ENCODE measurements at regions not wholly inside any gene's neighbourhood (a gene's known extent, or its start where the extent isn't known, plus 50 kb on each side); places are given as distances from the start of the nearest gene placed in this dataset.

GRCh38 chr1:55894521-55894920 lies 679.4 kb upstream of the USP24 start:
- BruUV-seq (replicated peaks): no TSS peak
- Histone ChIP-seq H3K27me3 (ENCODE audit: insufficient read depth, low read depth) (no peaks in the 10 kb centered on the region), H3K79me2 (ENCODE audit: low read depth) (no peaks in the 10 kb centered on the region), H2AFZ (no peak overlapping the region), H4K20me1 (ENCODE audit: insufficient read depth) (no peaks in the 10 kb centered on the region), H3K9me2 (ENCODE audit: insufficient read depth) (no peaks in the 10 kb centered on the region), H3K27ac (no peak overlapping the region), H3K9me3 (ENCODE audit: insufficient read depth, low read depth) (peaks cover 14% of the 10 kb centered on the region), H3K4me1 (replicated peaks; ENCODE audit: insufficient read depth) (peaks cover 12% of the 10 kb centered on the region), H3K4me2 (no peak overlapping the region), H3K36me3 (ENCODE audit: low read depth) (no peaks in the 10 kb centered on the region), H3K4me3 (no peak overlapping the region), H3F3A (ENCODE audit: insufficient read depth, low read depth) (no peaks in the 10 kb centered on the region)
- no peak for DNase-seq
- no peak for TF ChIP-seq CTCF (conservative IDR thresholded peaks at IDR 0.05)
- no peak for TF ChIP-seq EZH2 (IDR thresholded peaks at IDR 0.05; ENCODE audit: low read depth)
- ChIA-PET POLR2A (ENCODE audit: unreplicated experiment) (no interaction called here), CTCF (interaction anchor here (0.7 kb wide), 1 partner anchor 473 kb away, joined by 3 read pairs; no protein-coding TSS in a partner anchor)
- intact Hi-C loops (cut with micrococcal nuclease; ENCODE audit: unreplicated experiment): loop anchor here (5.0 to 10.0 kb wide), 3 partner anchors 130 to 693 kb away; no protein-coding TSS in a partner anchor

GRCh38 chr1:55893155-55893554 lies 678.0 kb upstream of the USP24 start:
- Histone ChIP-seq H3K4me3 (no peak overlapping the region), H3K79me2 (ENCODE audit: low read depth) (no peaks in the 10 kb centered on the region), H3K9me3 (ENCODE audit: insufficient read depth, low read depth) (peaks cover 14% of the 10 kb centered on the region), H3F3A (ENCODE audit: insufficient read depth, low read depth) (no peaks in the 10 kb centered on the region), H3K27ac (no peak overlapping the region), H3K27me3 (ENCODE audit: insufficient read depth, low read depth) (no peaks in the 10 kb centered on the region), H2AFZ (no peak overlapping the region), H3K4me2 (no peak overlapping the region), H3K9me2 (ENCODE audit: insufficient read depth) (no peaks in the 10 kb centered on the region), H3K4me1 (replicated peaks; ENCODE audit: insufficient read depth) (peaks cover 5% of the 10 kb centered on the region), H4K20me1 (ENCODE audit: insufficient read depth) (no peaks in the 10 kb centered on the region), H3K36me3 (ENCODE audit: low read depth) (no peaks in the 10 kb centered on the region)
- BruUV-seq (replicated peaks): no TSS peak
- TF ChIP-seq EZH2 (IDR thresholded peaks at IDR 0.05; ENCODE audit: low read depth): no peak
- peak; percentile 60 for TF ChIP-seq CTCF (conservative IDR thresholded peaks at IDR 0.05)
- POLR2A ChIA-PET (ENCODE audit: unreplicated experiment): interaction anchor here (0.7 kb wide), 1 partner anchor 359 kb away, joined by 4 read pairs; no protein-coding TSS in a partner anchor
- CTCF ChIA-PET: no interaction called here
- intact Hi-C loops (cut with micrococcal nuclease; ENCODE audit: unreplicated experiment): loop anchor here (1.0 to 10.0 kb wide), 5 partner anchors 132 to 694 kb away; no protein-coding TSS in a partner anchor
- peak in 1 of 2 experiments; percentile 43 for DNase-seq

- TF ChIP-seq CTCF (conservative IDR thresholded peaks at IDR 0.05) (no peak), EZH2 (IDR thresholded peaks at IDR 0.05; ENCODE audit: low read depth) (no peak)
- BruUV-seq (replicated peaks): no TSS peak
- no peaks in the 10 kb centered on the region; the same call in 1 of the 2 replicates for H3K4me1 ChIP-seq (replicated peaks; ENCODE audit: insufficient read depth)
- no peak for DNase-seq
- no peaks in the 10 kb centered on the region for H3F3A ChIP-seq (ENCODE audit: insufficient read depth, low read depth)
- no peaks in the 10 kb centered on the region for H3K36me3 ChIP-seq (ENCODE audit: low read depth)
- H3K27me3 ChIP-seq (ENCODE audit: insufficient read depth, low read depth): no peaks in the 10 kb centered on the region
- intact Hi-C loops (cut with micrococcal nuclease; ENCODE audit: unreplicated experiment): no loop called here
- H3K4me2 ChIP-seq: no peak overlapping the region
- H3K27ac ChIP-seq: no peak overlapping the region
- POLR2A ChIA-PET (ENCODE audit: unreplicated experiment): no interaction called here
- peaks cover 11% of the 10 kb centered on the region for H3K9me3 ChIP-seq (ENCODE audit: insufficient read depth, low read depth)
- no peak overlapping the region for H3K4me3 ChIP-seq
- H3K79me2 ChIP-seq (ENCODE audit: low read depth): no peaks in the 10 kb centered on the region
- CTCF ChIA-PET: no interaction called here
- H2AFZ ChIP-seq: no peak overlapping the region
- no peaks in the 10 kb centered on the region for H4K20me1 ChIP-seq (ENCODE audit: insufficient read depth)
- no peaks in the 10 kb centered on the region for H3K9me2 ChIP-seq (ENCODE audit: insufficient read depth)
Measured at GRCh38 chr1:55888685-55889317, 673.6 kb upstream of the USP24 start.
